Right lobe of liver (tissue), 4 donors: ENCODE measurements at regions not wholly inside any gene's neighbourhood (a gene's known extent, or its start where the extent isn't known, plus 50 kb on each side); places are given as distances from the start of the nearest gene placed in this dataset.

ENCODE experiments used
- POLR2A ChIP-seq: fragments of 450-650 bp; IDR thresholded peaks from one replicate; pipeline ENCODE4 v1.6.1; 2017; ENCODE audit warnings: antibody characterized with exemption, mild to moderate bottlenecking
- TF ChIP-seq, protein P1 (sequence below), 4 donors: fragments of 200-600 bp in 3 of 4; fragments of 450-650 bp in 1 of 4; IDR thresholded peaks; one replicate each; pipeline versions ENCODE4 v1.5.1 to v1.8.0; 2016 to 2022; ENCODE audit warnings: antibody characterized with exemption in 4 of 4, mild to moderate bottlenecking in 2 of 4
- donor health status: DM: no; HTN: no; CAD: no.
- donor health status: DM: no; HTN: no; CAD: no.
- donor health status: DM: no; HTN: yes; CAD: no.

DNA sequence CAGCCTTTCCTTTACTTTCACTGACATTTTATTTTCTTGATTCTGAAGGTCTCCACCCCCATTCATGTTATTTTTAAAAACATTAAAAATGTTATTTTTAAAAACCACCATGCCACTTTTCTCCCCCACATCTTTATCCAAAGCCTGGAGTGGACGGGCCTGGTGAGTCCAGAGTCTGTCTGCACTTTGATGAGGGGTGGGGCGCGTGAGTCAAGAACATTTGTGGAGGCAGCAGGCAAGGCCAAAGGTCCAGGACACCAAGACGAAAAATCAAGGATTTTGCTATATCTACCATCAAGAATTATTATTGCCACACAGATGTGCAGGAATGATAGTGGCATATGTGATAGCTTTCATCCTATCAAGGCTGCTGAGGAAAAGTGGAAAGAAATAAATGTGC, 224.9 kb downstream of the FGF9 start:
- TF ChIP-seq POLR2A: no peak
- TF ChIP-seq, protein P1, sequence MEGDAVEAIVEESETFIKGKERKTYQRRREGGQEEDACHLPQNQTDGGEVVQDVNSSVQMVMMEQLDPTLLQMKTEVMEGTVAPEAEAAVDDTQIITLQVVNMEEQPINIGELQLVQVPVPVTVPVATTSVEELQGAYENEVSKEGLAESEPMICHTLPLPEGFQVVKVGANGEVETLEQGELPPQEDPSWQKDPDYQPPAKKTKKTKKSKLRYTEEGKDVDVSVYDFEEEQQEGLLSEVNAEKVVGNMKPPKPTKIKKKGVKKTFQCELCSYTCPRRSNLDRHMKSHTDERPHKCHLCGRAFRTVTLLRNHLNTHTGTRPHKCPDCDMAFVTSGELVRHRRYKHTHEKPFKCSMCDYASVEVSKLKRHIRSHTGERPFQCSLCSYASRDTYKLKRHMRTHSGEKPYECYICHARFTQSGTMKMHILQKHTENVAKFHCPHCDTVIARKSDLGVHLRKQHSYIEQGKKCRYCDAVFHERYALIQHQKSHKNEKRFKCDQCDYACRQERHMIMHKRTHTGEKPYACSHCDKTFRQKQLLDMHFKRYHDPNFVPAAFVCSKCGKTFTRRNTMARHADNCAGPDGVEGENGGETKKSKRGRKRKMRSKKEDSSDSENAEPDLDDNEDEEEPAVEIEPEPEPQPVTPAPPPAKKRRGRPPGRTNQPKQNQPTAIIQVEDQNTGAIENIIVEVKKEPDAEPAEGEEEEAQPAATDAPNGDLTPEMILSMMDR (IDR thresholded peaks at IDR 0.05): no peak
